ENCODE measurements at regions not wholly inside any gene's neighbourhood (a gene's known extent, or its start where the extent isn't known, plus 50 kb on each side); places are given as distances from the start of the nearest gene placed in this dataset.

DNA sequence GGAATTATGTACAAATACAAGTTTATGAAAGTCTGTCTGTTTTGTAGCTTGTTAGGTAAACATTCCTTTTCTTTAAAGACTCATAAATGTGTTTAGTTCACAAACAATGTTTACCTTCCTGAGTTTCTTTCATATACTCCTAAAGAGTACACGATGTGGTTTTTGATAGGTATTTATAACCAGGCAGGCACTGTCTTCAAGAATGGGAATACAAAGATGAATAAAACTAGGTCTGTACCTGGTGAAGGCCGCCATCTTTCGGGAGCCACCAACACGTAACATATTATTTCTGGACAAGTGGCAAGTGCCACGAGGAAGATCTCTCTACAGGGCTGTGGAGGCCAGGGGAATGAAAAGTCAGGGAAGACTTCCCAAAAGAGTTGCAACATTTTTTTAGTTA lies 144.6 kb upstream of the RASSF8 start:
- no peak overlapping the region for H3K27ac ChIP-seq (ENCODE audit: low read depth in 1 of 3, low read length in 2 of 3)
- H3K9me3 ChIP-seq (ENCODE audit: control insufficient read depth in 2 of 2, insufficient read depth in 1 of 2, low read depth in 1 of 2, low read length in 1 of 2): no peaks in the 10 kb centered on the region
- no peak overlapping the region for H3K4me3 ChIP-seq (ENCODE audit: low read depth in 1 of 3, low read length in 3 of 3)
- H3K36me3 ChIP-seq (ENCODE audit: control insufficient read depth in 3 of 3, insufficient read depth in 2 of 3, low read depth in 1 of 3, low read length in 3 of 3): no peaks in the 10 kb centered on the region
- FAIRE-seq: no peak
- no peaks in the 10 kb centered on the region for H3K27me3 ChIP-seq (ENCODE audit: control insufficient read depth in 3 of 3, insufficient read depth in 3 of 3, low read length in 3 of 3)
- WGBS, 3 donors: 80 to 92% (median 80%) methylated on average over 5 of the region's 5 CpGs
- H3K4me1 ChIP-seq (ENCODE audit: control insufficient read depth in 3 of 3, insufficient read depth in 2 of 3, low read depth in 1 of 3, low read length in 2 of 3): no peaks in the 10 kb centered on the region
- DNase-seq: no peak

GRCh38 chr12:25816637-25817036 lies 141.8 kb upstream of the RASSF8 start:
- FAIRE-seq (no peak), DNase-seq (no peak)
- Histone ChIP-seq H3K36me3 (ENCODE audit: control insufficient read depth in 3 of 3, insufficient read depth in 2 of 3, low read depth in 1 of 3, low read length in 3 of 3) (no peaks in the 10 kb centered on the region), H3K27me3 (ENCODE audit: control insufficient read depth in 3 of 3, insufficient read depth in 3 of 3, low read length in 3 of 3) (no peaks in the 10 kb centered on the region), H3K27ac (ENCODE audit: low read depth in 1 of 3, low read length in 2 of 3) (no peak overlapping the region), H3K4me1 (ENCODE audit: control insufficient read depth in 3 of 3, insufficient read depth in 2 of 3, low read depth in 1 of 3, low read length in 2 of 3) (no peaks in the 10 kb centered on the region), H3K9me3 (ENCODE audit: control insufficient read depth in 2 of 2, insufficient read depth in 1 of 2, low read depth in 1 of 2, low read length in 1 of 2) (no peaks in the 10 kb centered on the region), H3K4me3 (ENCODE audit: low read depth in 1 of 3, low read length in 3 of 3) (no peak overlapping the region)
- WGBS, 3 donors: 87 to 100% (median 92%) methylated on average over 3 of the region's 3 CpGs

DNA sequence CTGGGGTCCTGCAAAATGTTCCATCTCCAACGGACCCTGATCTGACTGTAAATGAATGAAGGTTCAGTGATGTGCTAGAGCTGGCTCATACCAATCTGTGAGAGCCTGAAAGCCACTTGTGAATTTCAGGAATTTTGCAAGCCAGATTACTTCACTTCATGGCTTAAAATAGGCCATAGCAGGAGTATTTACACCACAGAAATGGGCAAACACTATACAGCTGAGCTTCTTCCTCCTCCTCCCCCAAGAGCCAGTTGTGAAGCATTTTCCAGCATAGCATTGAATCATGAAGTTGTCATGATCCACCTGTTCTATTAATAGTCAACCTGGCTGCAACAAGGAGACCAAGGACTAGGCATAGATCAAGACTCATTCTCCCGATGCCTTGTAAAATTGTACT lies 141.3 kb upstream of the RASSF8 start:
- whole genome bisulfite sequencing, 3 donors: 88 to 91% (median 88%) methylated on average over 2 of the region's 2 CpGs

GRCh38 chr12:25818596-25819390 lies 139.7 kb upstream of the RASSF8 start:
- no peaks in the 10 kb centered on the region for H3K4me1 ChIP-seq (ENCODE audit: control insufficient read depth in 3 of 3, insufficient read depth in 2 of 3, low read depth in 1 of 3, low read length in 2 of 3)
- H3K36me3 ChIP-seq (ENCODE audit: control insufficient read depth in 3 of 3, insufficient read depth in 2 of 3, low read depth in 1 of 3, low read length in 3 of 3): no peaks in the 10 kb centered on the region
- no peak for FAIRE-seq
- H3K27ac ChIP-seq (ENCODE audit: low read depth in 1 of 3, low read length in 2 of 3): no peak overlapping the region
- no peak for DNase-seq
- H3K9me3 ChIP-seq (ENCODE audit: control insufficient read depth in 2 of 2, insufficient read depth in 1 of 2, low read depth in 1 of 2, low read length in 1 of 2): no peaks in the 10 kb centered on the region
- no peak overlapping the region for H3K4me3 ChIP-seq (ENCODE audit: low read depth in 1 of 3, low read length in 3 of 3)
- no peaks in the 10 kb centered on the region for H3K27me3 ChIP-seq (ENCODE audit: control insufficient read depth in 3 of 3, insufficient read depth in 3 of 3, low read length in 3 of 3)

More for the DNA sequence above, 141.3 kb upstream of the RASSF8 start:
- Histone ChIP-seq H3K4me1 (ENCODE audit: control insufficient read depth in 3 of 3, insufficient read depth in 2 of 3, low read depth in 1 of 3, low read length in 2 of 3) (no peaks in the 10 kb centered on the region), H3K9me3 (ENCODE audit: control insufficient read depth in 2 of 2, insufficient read depth in 1 of 2, low read depth in 1 of 2, low read length in 1 of 2) (no peaks in the 10 kb centered on the region), H3K4me3 (ENCODE audit: low read depth in 1 of 3, low read length in 3 of 3) (no peak overlapping the region), H3K27ac (ENCODE audit: low read depth in 1 of 3, low read length in 2 of 3) (no peak overlapping the region), H3K36me3 (ENCODE audit: control insufficient read depth in 3 of 3, insufficient read depth in 2 of 3, low read depth in 1 of 3, low read length in 3 of 3) (no peaks in the 10 kb centered on the region), H3K27me3 (ENCODE audit: control insufficient read depth in 3 of 3, insufficient read depth in 3 of 3, low read length in 3 of 3) (no peaks in the 10 kb centered on the region)
- no peak for DNase-seq
- FAIRE-seq: no peak

DNA sequence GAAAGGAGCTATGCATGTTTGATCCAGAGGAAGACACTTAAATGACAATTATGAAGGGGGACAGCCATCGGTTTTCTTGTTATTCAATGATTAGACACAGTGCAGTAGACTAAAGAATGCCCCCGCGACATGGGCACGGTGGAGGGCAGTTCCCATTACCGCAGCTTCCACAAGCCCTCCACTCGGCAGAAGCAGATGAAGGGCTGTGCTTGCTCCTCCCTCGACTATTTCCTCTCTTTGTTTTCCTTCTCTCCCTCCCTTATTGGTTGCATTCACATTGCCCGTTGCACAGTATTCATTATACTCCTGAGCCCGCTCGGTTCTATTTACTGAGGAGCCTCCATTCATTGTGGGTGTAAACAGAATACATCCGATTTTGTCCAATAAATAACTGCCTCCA lies 138.8 kb upstream of the RASSF8 start:
- Histone ChIP-seq H3K27ac (ENCODE audit: low read depth in 1 of 3, low read length in 2 of 3) (no peak overlapping the region), H3K4me3 (ENCODE audit: low read depth in 1 of 3, low read length in 3 of 3) (no peak overlapping the region), H3K27me3 (ENCODE audit: control insufficient read depth in 3 of 3, insufficient read depth in 3 of 3, low read length in 3 of 3) (no peaks in the 10 kb centered on the region), H3K4me1 (ENCODE audit: control insufficient read depth in 3 of 3, insufficient read depth in 2 of 3, low read depth in 1 of 3, low read length in 2 of 3) (no peaks in the 10 kb centered on the region), H3K9me3 (ENCODE audit: control insufficient read depth in 2 of 2, insufficient read depth in 1 of 2, low read depth in 1 of 2, low read length in 1 of 2) (no peaks in the 10 kb centered on the region), H3K36me3 (ENCODE audit: control insufficient read depth in 3 of 3, insufficient read depth in 2 of 3, low read depth in 1 of 3, low read length in 3 of 3) (no peaks in the 10 kb centered on the region)
- 71 to 80% (median 77%) methylated on average over 11 of the region's 11 CpGs for WGBS, 3 donors
- no peak for DNase-seq
- FAIRE-seq: no peak

DNA sequence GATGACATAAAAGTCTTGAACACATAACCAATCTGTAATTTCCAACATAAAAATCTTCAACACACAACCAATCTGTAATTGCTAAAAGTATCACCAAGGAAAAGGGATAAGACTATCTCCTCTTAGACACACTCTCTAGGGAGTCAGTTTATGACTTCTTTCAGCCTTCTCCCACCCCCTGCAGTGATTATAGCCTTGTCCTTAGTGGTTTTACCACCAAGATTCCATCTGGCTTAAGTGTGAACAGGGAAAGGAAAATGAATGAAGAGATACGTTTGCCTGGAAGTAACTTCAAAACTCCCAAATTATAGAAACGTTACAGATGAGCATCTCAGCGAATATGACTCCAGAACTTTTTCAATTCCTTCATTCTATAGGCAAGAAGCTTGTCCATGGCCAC lies 136.2 kb upstream of the RASSF8 start:
- Histone ChIP-seq H3K36me3 (ENCODE audit: control insufficient read depth in 3 of 3, insufficient read depth in 2 of 3, low read depth in 1 of 3, low read length in 3 of 3) (no peaks in the 10 kb centered on the region), H3K4me1 (ENCODE audit: control insufficient read depth in 3 of 3, insufficient read depth in 2 of 3, low read depth in 1 of 3, low read length in 2 of 3) (no peaks in the 10 kb centered on the region), H3K27ac (ENCODE audit: low read depth in 1 of 3, low read length in 2 of 3) (no peak overlapping the region), H3K4me3 (ENCODE audit: low read depth in 1 of 3, low read length in 3 of 3) (no peak overlapping the region), H3K27me3 (ENCODE audit: control insufficient read depth in 3 of 3, insufficient read depth in 3 of 3, low read length in 3 of 3) (no peaks in the 10 kb centered on the region), H3K9me3 (ENCODE audit: control insufficient read depth in 2 of 2, insufficient read depth in 1 of 2, low read depth in 1 of 2, low read length in 1 of 2) (no peaks in the 10 kb centered on the region)
- no peak for FAIRE-seq
- 71 to 79% (median 75%) methylated on average over 3 of the region's 3 CpGs for WGBS, 3 donors
- DNase-seq: no peak

GRCh38 chr12:25824734-25825133 lies 133.7 kb upstream of the RASSF8 start:
- Histone ChIP-seq H3K4me1 (ENCODE audit: control insufficient read depth in 3 of 3, insufficient read depth in 2 of 3, low read depth in 1 of 3, low read length in 2 of 3) (peaks cover 0 to 3% (median 0%) of the 10 kb centered on the region in 3 donors), H3K27ac (ENCODE audit: low read depth in 1 of 3, low read length in 2 of 3) (no peak overlapping the region), H3K36me3 (ENCODE audit: control insufficient read depth in 3 of 3, insufficient read depth in 2 of 3, low read depth in 1 of 3, low read length in 3 of 3) (no peaks in the 10 kb centered on the region), H3K4me3 (ENCODE audit: low read depth in 1 of 3, low read length in 3 of 3) (no peak overlapping the region), H3K27me3 (ENCODE audit: control insufficient read depth in 3 of 3, insufficient read depth in 3 of 3, low read length in 3 of 3) (no peaks in the 10 kb centered on the region), H3K9me3 (ENCODE audit: control insufficient read depth in 2 of 2, insufficient read depth in 1 of 2, low read depth in 1 of 2, low read length in 1 of 2) (no peaks in the 10 kb centered on the region)
- WGBS, 3 donors: 81 to 85% (median 83%) methylated on average over 2 of the region's 2 CpGs
- DNase-seq: no peak
- FAIRE-seq: no peak

GRCh38 chr12:25825446-25825845 lies 133.0 kb upstream of the RASSF8 start:
- Histone ChIP-seq H3K36me3 (ENCODE audit: control insufficient read depth in 3 of 3, insufficient read depth in 2 of 3, low read depth in 1 of 3, low read length in 3 of 3) (no peaks in the 10 kb centered on the region), H3K27ac (ENCODE audit: low read depth in 1 of 3, low read length in 2 of 3) (no peak overlapping the region), H3K4me3 (ENCODE audit: low read depth in 1 of 3, low read length in 3 of 3) (no peak overlapping the region), H3K9me3 (ENCODE audit: control insufficient read depth in 2 of 2, insufficient read depth in 1 of 2, low read depth in 1 of 2, low read length in 1 of 2) (no peaks in the 10 kb centered on the region), H3K27me3 (ENCODE audit: control insufficient read depth in 3 of 3, insufficient read depth in 3 of 3, low read length in 3 of 3) (no peaks in the 10 kb centered on the region), H3K4me1 (ENCODE audit: control insufficient read depth in 3 of 3, insufficient read depth in 2 of 3, low read depth in 1 of 3, low read length in 2 of 3) (peaks cover 0 to 3% (median 0%) of the 10 kb centered on the region in 3 donors)
- FAIRE-seq (no peak), DNase-seq (no peak)
- WGBS, 3 donors: 81 to 90% (median 85%) methylated on average over 6 of the region's 6 CpGs

- no peak overlapping the region for H3K4me3 ChIP-seq (ENCODE audit: low read depth in 1 of 3, low read length in 3 of 3)
- no peak for DNase-seq
- peaks cover 0 to 3% (median 0%) of the 10 kb centered on the region in 3 donors for H3K4me1 ChIP-seq (ENCODE audit: control insufficient read depth in 3 of 3, insufficient read depth in 2 of 3, low read depth in 1 of 3, low read length in 2 of 3)
- H3K27me3 ChIP-seq (ENCODE audit: control insufficient read depth in 3 of 3, insufficient read depth in 3 of 3, low read length in 3 of 3): no peaks in the 10 kb centered on the region
- FAIRE-seq: no peak
- H3K9me3 ChIP-seq (ENCODE audit: control insufficient read depth in 2 of 2, insufficient read depth in 1 of 2, low read depth in 1 of 2, low read length in 1 of 2): no peaks in the 10 kb centered on the region
- H3K36me3 ChIP-seq (ENCODE audit: control insufficient read depth in 3 of 3, insufficient read depth in 2 of 3, low read depth in 1 of 3, low read length in 3 of 3): no peaks in the 10 kb centered on the region
- H3K27ac ChIP-seq (ENCODE audit: low read depth in 1 of 3, low read length in 2 of 3): no peak overlapping the region
- WGBS, 3 donors: 81 to 96% (median 89%) methylated on average over 1 of the region's 1 CpG
These were observed 131.3 kb upstream of the RASSF8 start for GRCh38 chr12:25827141-25827540.
